ENCODE measurements at regions not wholly inside any gene's neighbourhood (a gene's known extent, or its start where the extent isn't known, plus 50 kb on each side); places are given as distances from the start of the nearest gene placed in this dataset.

DNA sequence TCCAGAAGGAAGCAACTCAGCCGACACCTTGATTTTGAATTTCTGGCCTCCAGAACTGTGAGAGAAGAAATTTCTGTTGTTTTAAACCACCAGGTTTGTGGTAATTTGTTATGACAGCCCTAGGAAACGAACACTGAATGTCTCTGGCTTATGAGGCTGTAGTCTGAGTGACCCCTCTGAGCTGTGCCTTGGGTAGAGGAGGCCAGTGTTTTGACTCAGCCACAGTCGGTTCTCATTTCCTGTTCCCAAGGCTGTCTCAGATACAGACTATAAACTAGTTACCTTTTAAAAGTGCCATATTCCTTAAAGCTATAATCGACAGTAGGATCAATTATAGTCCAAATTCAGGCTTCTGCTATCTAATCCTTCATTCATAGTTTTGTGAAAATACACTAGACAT is 391.2 kb upstream of the MAP3K7 start:
- TF ChIP-seq, protein P1, sequence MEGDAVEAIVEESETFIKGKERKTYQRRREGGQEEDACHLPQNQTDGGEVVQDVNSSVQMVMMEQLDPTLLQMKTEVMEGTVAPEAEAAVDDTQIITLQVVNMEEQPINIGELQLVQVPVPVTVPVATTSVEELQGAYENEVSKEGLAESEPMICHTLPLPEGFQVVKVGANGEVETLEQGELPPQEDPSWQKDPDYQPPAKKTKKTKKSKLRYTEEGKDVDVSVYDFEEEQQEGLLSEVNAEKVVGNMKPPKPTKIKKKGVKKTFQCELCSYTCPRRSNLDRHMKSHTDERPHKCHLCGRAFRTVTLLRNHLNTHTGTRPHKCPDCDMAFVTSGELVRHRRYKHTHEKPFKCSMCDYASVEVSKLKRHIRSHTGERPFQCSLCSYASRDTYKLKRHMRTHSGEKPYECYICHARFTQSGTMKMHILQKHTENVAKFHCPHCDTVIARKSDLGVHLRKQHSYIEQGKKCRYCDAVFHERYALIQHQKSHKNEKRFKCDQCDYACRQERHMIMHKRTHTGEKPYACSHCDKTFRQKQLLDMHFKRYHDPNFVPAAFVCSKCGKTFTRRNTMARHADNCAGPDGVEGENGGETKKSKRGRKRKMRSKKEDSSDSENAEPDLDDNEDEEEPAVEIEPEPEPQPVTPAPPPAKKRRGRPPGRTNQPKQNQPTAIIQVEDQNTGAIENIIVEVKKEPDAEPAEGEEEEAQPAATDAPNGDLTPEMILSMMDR (IDR thresholded peaks at IDR 0.05; ENCODE audit: low read depth, low read length) = no peak
- in situ Hi-C loops (cut with HindIII; ENCODE audit: low sequenced_read_pairs) = no loop called here
- no peak for DNase-seq (ENCODE audit: low read depth, low spot score)
- no peak overlapping the region for H3K4me3 ChIP-seq (ENCODE audit: low read depth, low read length)

DNA sequence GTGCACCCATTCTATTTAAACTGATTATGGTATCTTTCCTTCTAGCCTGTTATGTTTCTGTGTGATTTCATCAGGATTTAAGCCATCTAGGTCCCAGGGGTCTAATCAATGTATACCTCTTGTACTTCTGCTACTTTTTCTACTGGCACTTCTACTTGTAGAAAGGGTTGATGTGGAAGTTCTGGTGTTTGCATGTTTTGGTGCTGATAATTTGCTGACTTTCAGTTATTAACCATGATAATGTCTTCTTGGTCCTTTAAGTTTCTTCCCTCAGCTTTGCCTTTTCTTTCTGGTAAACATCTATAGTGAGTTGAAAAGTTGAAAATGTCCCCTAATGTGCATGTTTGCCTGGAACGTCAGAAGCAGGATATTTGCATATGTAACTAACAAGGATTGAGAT is 390.6 kb upstream of the MAP3K7 start:
- H3K4me3 ChIP-seq (ENCODE audit: low read depth, low read length) = no peak overlapping the region
- in situ Hi-C loops (cut with HindIII; ENCODE audit: low sequenced_read_pairs) = no loop called here
- TF ChIP-seq, protein P1 (IDR thresholded peaks at IDR 0.05; ENCODE audit: low read depth, low read length) = no peak
- DNase-seq (ENCODE audit: low read depth, low spot score) = no peak

DNA sequence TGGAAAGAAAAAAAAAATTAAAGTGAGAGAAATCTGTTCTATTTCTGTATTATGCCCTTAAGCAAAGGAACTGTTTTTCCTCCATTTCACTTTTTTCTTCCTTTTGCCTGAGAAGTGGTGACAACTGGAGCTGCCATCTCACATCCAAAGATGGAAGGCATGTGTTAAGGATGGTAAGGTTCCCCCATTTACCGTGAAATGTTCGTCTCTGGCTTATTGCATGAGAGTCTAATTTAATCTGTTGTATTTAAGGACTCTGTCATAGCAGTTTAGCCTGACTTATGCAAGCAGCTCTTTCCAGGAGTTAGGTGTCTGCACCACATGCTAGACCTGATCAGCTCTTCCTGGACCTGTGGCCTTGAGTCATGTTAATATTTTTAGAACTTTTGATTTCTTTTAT is 389.5 kb upstream of the MAP3K7 start:
- no peak for DNase-seq (ENCODE audit: low read depth, low spot score)
- TF ChIP-seq, protein P1 (IDR thresholded peaks at IDR 0.05; ENCODE audit: low read depth, low read length) = no peak
- in situ Hi-C loops (cut with HindIII; ENCODE audit: low sequenced_read_pairs) = no loop called here
- no peak overlapping the region for H3K4me3 ChIP-seq (ENCODE audit: low read depth, low read length)

DNA sequence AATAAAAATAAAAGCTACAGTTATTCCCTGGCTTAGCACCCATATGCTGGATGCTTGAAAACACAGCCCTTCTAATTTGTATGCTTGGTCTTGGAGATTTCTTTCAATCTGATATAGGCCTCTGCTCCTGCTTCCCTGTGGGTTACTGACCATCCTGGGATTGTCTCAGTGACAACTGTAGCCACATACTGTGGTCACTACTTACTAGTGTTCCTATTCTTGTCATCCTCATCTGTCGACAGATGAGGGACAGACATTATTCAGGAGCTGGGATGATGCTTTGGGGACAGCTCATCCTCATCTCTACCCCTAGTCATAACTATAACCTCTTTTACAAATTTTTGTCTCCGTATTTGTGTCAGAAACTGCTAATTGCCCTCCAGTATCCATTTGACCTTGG is 388.9 kb upstream of the MAP3K7 start:
- no peak overlapping the region for H3K4me3 ChIP-seq (ENCODE audit: low read depth, low read length)
- no peak for DNase-seq (ENCODE audit: low read depth, low spot score)
- in situ Hi-C loops (cut with HindIII; ENCODE audit: low sequenced_read_pairs) = no loop called here
- TF ChIP-seq, protein P1 (IDR thresholded peaks at IDR 0.05; ENCODE audit: low read depth, low read length) = no peak

DNA sequence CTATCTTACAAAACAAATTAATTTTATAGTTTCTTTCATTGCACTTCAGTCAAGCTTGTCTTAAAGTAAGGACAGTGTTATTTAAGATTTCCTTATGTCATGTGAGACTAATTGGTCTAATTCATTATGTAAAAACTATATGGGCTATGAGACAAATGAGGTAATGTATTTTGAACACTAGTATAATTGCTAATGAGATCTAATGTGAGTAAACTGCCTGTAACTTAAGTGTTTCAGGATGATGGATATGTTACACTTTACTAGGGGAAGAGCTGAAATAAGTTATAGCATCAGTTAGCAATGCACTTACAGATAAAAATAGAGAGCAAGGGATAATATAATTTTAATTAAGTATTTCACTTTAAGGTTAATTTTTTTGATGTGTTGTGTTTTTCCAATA is 386.3 kb upstream of the MAP3K7 start:
- DNase-seq (ENCODE audit: low read depth, low spot score) = no peak
- in situ Hi-C loops (cut with HindIII; ENCODE audit: low sequenced_read_pairs) = no loop called here
- H3K4me3 ChIP-seq (ENCODE audit: low read depth, low read length) = no peak overlapping the region
- TF ChIP-seq, protein P1 (IDR thresholded peaks at IDR 0.05; ENCODE audit: low read depth, low read length) = no peak

DNA sequence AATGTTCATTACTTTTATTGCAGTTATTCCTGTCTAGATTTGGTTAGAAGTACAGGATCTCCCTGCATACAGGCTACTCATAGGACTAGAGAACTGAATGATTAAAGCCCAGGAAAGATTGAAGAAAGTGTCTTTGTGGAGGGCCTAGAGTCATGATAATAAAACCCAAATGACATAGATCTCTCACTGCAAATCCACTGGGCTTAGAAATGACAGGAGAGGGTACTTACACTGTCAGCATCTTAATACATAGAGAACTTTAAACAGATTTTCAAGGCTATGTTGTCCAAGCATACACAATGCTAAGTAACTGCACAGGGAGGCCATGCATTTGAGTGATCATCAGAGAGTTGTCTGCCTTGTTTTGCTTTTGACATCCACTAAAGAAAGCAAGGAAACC is 383.8 kb upstream of the MAP3K7 start:
- DNase-seq (ENCODE audit: low read depth, low spot score) = no peak
- TF ChIP-seq, protein P1 (IDR thresholded peaks at IDR 0.05; ENCODE audit: low read depth, low read length) = no peak
- H3K4me3 ChIP-seq (ENCODE audit: low read depth, low read length) = no peak overlapping the region
- in situ Hi-C loops (cut with HindIII; ENCODE audit: low sequenced_read_pairs) = no loop called here

DNA sequence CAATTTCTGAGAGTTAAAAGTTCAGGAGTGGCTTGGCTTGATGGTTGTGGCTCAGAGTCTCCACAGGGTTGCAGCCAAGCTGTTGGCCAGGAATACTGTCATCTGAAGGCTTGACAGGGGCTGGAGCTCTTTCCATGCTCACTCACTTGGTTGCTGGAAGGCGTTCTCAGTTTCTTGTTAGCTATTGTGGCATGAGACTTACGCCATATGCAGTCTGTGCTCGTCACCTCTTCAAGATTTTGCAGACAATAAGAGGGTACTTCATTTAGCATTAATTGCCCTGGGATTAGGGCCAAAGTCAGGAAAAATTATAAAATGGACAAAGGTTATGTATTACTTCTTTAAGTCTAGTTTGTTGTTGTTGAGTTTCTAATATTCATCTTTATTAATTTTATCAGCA is 380.6 kb upstream of the MAP3K7 start:
- in situ Hi-C loops (cut with HindIII; ENCODE audit: low sequenced_read_pairs) = no loop called here
- TF ChIP-seq, protein P1 (IDR thresholded peaks at IDR 0.05; ENCODE audit: low read depth, low read length) = no peak
- H3K4me3 ChIP-seq (ENCODE audit: low read depth, low read length) = no peak overlapping the region
- no peak for DNase-seq (ENCODE audit: low read depth, low spot score)

All from astrocyte of the spinal cord (primary cell).